PC-3 (cell line): ENCODE measurements at regions not wholly inside any gene's neighbourhood (a gene's known extent, or its start where the extent isn't known, plus 50 kb on each side); places are given as distances from the start of the nearest gene placed in this dataset.

Experiments used
- ATAC-seq: fragments of 200-7000 bp; cut with Tn5 transposase; 2 replicates; pipeline ENCODE4 v1.9.1; 2020; ENCODE audit warnings: mild to moderate bottlenecking, moderate library complexity
- BruUV-seq: library from RNA; stranded (reverse); fragments of 400-500 nt; replicated peaks from 2 replicates; lab custom pipeline; 2021; lab: Mats Ljungman, UMichigan
- CTCF ChIA-PET: fragments of 300-600 bp; sonication (Branson Sonifier 250); formaldehyde crosslinking; loops from one replicate; lab custom pipeline; 2022; ENCODE audit warnings: antibody characterized with exemption; lab: Charles Lee
- POLR2A ChIA-PET: fragments of 300-600 bp; sonication (Branson Sonifier 250); formaldehyde crosslinking; loops from one replicate; lab custom pipeline; 2022; ENCODE audit warnings: antibody characterized with exemption; ENCODE audit not compliant: unreplicated experiment; lab: Charles Lee
- DNase-seq: peaks from one replicate; pipeline ENCODE4 v3.0.0-alpha.2; 2015
- H2AFZ ChIP-seq: fragments of 300-600 bp; sonication (generic); 2 replicates; pipeline ENCODE4 v1.6.0; 2016; ENCODE audit warnings: antibody characterized with exemption, low read length
- H3F3A ChIP-seq: fragments of 300-600 bp; sonication (generic); one replicate; pipeline ENCODE4 v1.6.0; 2017; ENCODE audit warnings: antibody characterized with exemption, low read length, control low read depth, mild to moderate bottlenecking; ENCODE audit not compliant: unreplicated experiment
- H3K27ac ChIP-seq: fragments of 300-600 bp; sonication (generic); 2 replicates; pipeline ENCODE4 v1.5.1; 2016; ENCODE audit warnings: mild to moderate bottlenecking, low read length
- H3K27me3 ChIP-seq: fragments of 300-600 bp; sonication (generic); 2 replicates; pipeline ENCODE4 v1.6.1; 2016; ENCODE audit warnings: low read length, mixed read lengths
- H3K36me3 ChIP-seq: fragments of 300-600 bp; sonication (generic); 2 replicates; pipeline ENCODE4 v1.6.1; 2016; ENCODE audit warnings: low read depth, mixed run types, low read length, mixed read lengths
- H3K4me1 ChIP-seq: fragments of 300-600 bp; sonication (generic); 2 replicates; pipeline ENCODE4 v1.5.1; 2016; ENCODE audit warnings: low read length; ENCODE audit not compliant: insufficient read depth
- H3K4me2 ChIP-seq: fragments of 300-600 bp; sonication (generic); 2 replicates; pipeline ENCODE4 v1.6.0; 2016; ENCODE audit warnings: low read length
- H3K4me3 ChIP-seq: fragments of 300-600 bp; sonication (generic); 2 replicates; pipeline ENCODE4 v1.5.1; 2016; ENCODE audit warnings: mild to moderate bottlenecking, low read length, mixed read lengths
- H3K79me2 ChIP-seq: fragments of 300-600 bp; sonication (generic); 2 replicates; pipeline ENCODE4 v1.6.1; 2017; ENCODE audit warnings: low read length, mixed read lengths
- H3K9ac ChIP-seq: fragments of 300-600 bp; sonication (generic); 2 replicates; pipeline ENCODE4 v1.6.0; 2016; ENCODE audit warnings: mild to moderate bottlenecking, low read length
- H3K9me2 ChIP-seq: fragments of 300-600 bp; sonication (generic); replicated peaks from 2 replicates; pipeline ENCODE4 v1.6.1; 2016; ENCODE audit warnings: mixed run types, low read length, mixed read lengths
- H3K9me3 ChIP-seq: fragments of 300-600 bp; sonication (generic); 2 replicates; pipeline ENCODE4 v1.6.1; 2016; ENCODE audit warnings: low read length, mixed read lengths
- H4K20me1 ChIP-seq: fragments of 300-600 bp; sonication (generic); 2 replicates; pipeline ENCODE4 v1.6.1; 2016; ENCODE audit warnings: low read length, mixed read lengths
- EZH2 ChIP-seq: fragments of 300-600 bp; sonication (generic); IDR thresholded peaks from one replicate; pipeline ENCODE4 v1.6.1; 2017; ENCODE audit warnings: antibody characterized with exemption, mild to moderate bottlenecking, low read length; ENCODE audit not compliant: unreplicated experiment
- EZH2phosphoT487 ChIP-seq: fragments of 300-600 bp; sonication (generic); IDR thresholded peaks from 2 replicates; pipeline ENCODE4 v1.6.1; 2018; ENCODE audit warnings: mild to moderate bottlenecking, antibody characterized with exemption, low read length, borderline replicate concordance
- intact Hi-C: fragments of 100-400 bp; cut with micrococcal nuclease; formaldehyde crosslinking; loops from 2 replicates; pipeline ENCODE4 v1.9.0; 2023
- TF ChIP-seq, protein P1 (sequence below): fragments of 300-600 bp; sonication (generic); conservative IDR thresholded peaks from 2 replicates; pipeline ENCODE4 v1.5.1; 2017; ENCODE audit warnings: antibody characterized with exemption, low read depth, mild to moderate bottlenecking, low read length

DNA sequence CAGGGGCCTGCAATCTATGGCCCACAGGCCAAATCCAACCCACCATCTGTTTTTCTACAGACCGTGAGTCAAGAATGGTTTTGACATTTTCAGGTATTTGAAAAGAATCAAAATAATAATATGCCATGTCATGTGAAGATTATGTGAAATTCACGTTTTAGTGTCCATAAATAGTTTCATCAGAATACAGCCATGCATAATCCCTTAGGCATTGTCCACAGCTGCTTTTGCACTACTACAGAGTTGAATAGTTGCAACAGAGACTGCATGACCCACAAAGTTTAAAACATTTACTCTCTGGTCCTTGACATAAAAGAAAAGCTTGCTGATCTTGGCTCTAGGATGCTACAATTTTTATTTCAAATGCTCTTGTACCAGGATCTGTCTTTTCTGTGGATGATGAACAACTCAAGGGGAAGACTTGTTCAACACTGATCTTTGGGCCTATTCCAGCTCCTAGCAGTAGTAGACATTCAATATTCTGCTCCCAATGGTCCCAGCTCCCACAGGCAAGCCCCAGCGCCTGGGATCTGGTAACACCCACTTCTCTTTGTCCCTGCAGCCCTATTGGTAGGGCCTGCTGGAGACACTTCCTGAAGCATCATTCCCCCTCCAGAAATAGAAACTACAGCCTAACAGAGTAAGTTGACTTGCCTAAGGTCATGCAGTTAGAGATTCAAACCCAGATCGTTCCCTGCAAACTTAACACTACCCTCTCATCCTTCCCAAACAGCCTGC lies 76.9 kb downstream of the MRPL46 start:
- POLR2A ChIA-PET, result no interaction called here
- TF ChIP-seq, protein P1, sequence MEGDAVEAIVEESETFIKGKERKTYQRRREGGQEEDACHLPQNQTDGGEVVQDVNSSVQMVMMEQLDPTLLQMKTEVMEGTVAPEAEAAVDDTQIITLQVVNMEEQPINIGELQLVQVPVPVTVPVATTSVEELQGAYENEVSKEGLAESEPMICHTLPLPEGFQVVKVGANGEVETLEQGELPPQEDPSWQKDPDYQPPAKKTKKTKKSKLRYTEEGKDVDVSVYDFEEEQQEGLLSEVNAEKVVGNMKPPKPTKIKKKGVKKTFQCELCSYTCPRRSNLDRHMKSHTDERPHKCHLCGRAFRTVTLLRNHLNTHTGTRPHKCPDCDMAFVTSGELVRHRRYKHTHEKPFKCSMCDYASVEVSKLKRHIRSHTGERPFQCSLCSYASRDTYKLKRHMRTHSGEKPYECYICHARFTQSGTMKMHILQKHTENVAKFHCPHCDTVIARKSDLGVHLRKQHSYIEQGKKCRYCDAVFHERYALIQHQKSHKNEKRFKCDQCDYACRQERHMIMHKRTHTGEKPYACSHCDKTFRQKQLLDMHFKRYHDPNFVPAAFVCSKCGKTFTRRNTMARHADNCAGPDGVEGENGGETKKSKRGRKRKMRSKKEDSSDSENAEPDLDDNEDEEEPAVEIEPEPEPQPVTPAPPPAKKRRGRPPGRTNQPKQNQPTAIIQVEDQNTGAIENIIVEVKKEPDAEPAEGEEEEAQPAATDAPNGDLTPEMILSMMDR, result no peak
- TF ChIP-seq EZH2phosphoT487 (no peak), EZH2 (no peak)
- no peak overlapping the region for H3K4me3 ChIP-seq
- no peak overlapping the region for H2AFZ ChIP-seq
- H3K36me3 ChIP-seq, result no peaks in the 10 kb centered on the region
- H3K4me1 ChIP-seq, result no peaks in the 10 kb centered on the region
- BruUV-seq, result no TSS peak
- H4K20me1 ChIP-seq, result no peaks in the 10 kb centered on the region
- H3K79me2 ChIP-seq, result no peaks in the 10 kb centered on the region
- H3K9me2 ChIP-seq, result no peaks in the 10 kb centered on the region
- intact Hi-C loops, result no loop called here
- H3K4me2 ChIP-seq, result no peak overlapping the region
- no peaks in the 10 kb centered on the region for H3K9me3 ChIP-seq
- DNase-seq (no peak), ATAC-seq (no peak)
- H3K27me3 ChIP-seq, result no peaks in the 10 kb centered on the region
- no peaks in the 10 kb centered on the region for H3F3A ChIP-seq
- CTCF ChIA-PET, result no interaction called here
- H3K9ac ChIP-seq, result no peak overlapping the region
- no peak overlapping the region for H3K27ac ChIP-seq

DNA sequence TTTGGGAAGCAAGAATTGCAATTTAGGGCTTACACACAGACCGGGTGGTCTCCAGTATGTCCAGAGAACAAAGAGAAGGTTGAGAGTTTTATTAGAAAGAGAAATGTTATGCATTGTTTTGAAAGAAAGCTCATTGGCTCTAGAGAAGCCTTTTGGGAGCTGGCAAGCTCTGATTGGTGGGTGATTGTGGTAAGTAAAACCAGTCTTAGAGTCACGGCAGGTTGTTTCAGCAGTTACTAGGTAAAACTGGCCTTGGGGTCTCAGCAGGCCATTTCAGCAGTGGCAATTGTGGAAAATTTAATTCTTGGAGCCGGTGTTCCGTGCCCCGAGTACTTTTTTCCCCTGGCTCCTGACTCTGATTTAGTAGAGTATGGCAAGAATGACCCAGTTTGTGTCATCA lies 78.1 kb downstream of the MRPL46 start:
- Histone ChIP-seq H3F3A (no peaks in the 10 kb centered on the region), H3K27me3 (no peaks in the 10 kb centered on the region), H3K9me3 (no peaks in the 10 kb centered on the region), H3K27ac (no peak overlapping the region), H3K4me3 (no peak overlapping the region), H3K4me1 (no peaks in the 10 kb centered on the region), H3K9me2 (no peaks in the 10 kb centered on the region), H2AFZ (no peak overlapping the region), H4K20me1 (no peaks in the 10 kb centered on the region), H3K36me3 (no peaks in the 10 kb centered on the region), H3K9ac (no peak overlapping the region), H3K4me2 (no peak overlapping the region), H3K79me2 (no peaks in the 10 kb centered on the region)
- BruUV-seq, result no TSS peak
- CTCF ChIA-PET, result no interaction called here
- DNase-seq (no peak), ATAC-seq (no peak)
- TF ChIP-seq, protein P1, result no peak
- TF ChIP-seq EZH2phosphoT487 (no peak), EZH2 (no peak)
- intact Hi-C loops, result no loop called here
- POLR2A ChIA-PET, result no interaction called here

DNA sequence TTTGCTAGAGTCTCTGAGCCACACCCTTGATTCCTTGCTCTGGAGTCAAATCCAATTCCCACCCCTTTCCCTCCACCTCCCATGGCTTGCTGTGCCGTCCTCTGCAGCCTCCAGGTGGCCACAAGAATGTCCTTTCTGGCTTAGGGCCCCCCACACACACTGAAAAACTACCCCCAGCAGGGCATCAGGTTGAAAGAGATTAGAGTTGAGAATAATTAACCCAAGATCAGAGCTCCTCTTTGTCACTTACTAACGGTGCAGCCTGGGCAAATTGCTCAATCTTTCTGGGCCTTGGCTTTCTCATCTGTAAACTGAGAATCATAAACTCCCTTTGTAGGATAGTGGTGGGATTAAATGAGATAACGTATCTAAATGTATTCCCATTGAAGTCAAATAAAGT lies 78.5 kb downstream of the MRPL46 start:
- H3K4me1 ChIP-seq, result no peaks in the 10 kb centered on the region
- POLR2A ChIA-PET, result no interaction called here
- H4K20me1 ChIP-seq, result no peaks in the 10 kb centered on the region
- H3K36me3 ChIP-seq, result no peaks in the 10 kb centered on the region
- no peaks in the 10 kb centered on the region for H3K79me2 ChIP-seq
- H3K9me3 ChIP-seq, result no peaks in the 10 kb centered on the region
- no peak overlapping the region for H2AFZ ChIP-seq
- no peak overlapping the region for H3K4me2 ChIP-seq
- no peaks in the 10 kb centered on the region for H3K27me3 ChIP-seq
- no peak overlapping the region for H3K9ac ChIP-seq
- TF ChIP-seq EZH2phosphoT487 (no peak), EZH2 (no peak)
- TF ChIP-seq, protein P1, result no peak
- ATAC-seq (no peak), DNase-seq (no peak)
- intact Hi-C loops, result no loop called here
- no peak overlapping the region for H3K4me3 ChIP-seq
- CTCF ChIA-PET, result no interaction called here
- no peaks in the 10 kb centered on the region for H3F3A ChIP-seq
- BruUV-seq, result no TSS peak
- no peaks in the 10 kb centered on the region for H3K9me2 ChIP-seq
- H3K27ac ChIP-seq, result no peak overlapping the region
